Stomach (tissue), 8 donors: ENCODE measurements at regions not wholly inside any gene's neighbourhood (a gene's known extent, or its start where the extent isn't known, plus 50 kb on each side); places are given as distances from the start of the nearest gene placed in this dataset.
"Not testable (repeated sequence)": the region's sequence is repeated elsewhere in the genome, so short reads cannot be mapped to it uniquely, and the experiment has no call there.

Experiments used
- DNase-seq, 2 donors: peaks; one replicate each; pipeline versions ENCODE4 v3.0.0 to v3.0.0-alpha.2; 2013 to 2019
- H3K27ac ChIP-seq, 5 donors: fragments of 200-600 bp in 4 of 5; sonication (generic) in 4 of 5; one replicate each; pipeline ENCODE4 v1.5.1; 2013 to 2019; ENCODE audit warnings: mild to moderate bottlenecking in 1 of 5, moderate library complexity in 1 of 5
- H3K27me3 ChIP-seq, 3 donors: fragments of 200-600 bp; sonication (generic); one replicate each; pipeline ENCODE4 v1.5.1; 2017 to 2019; ENCODE audit warnings: mixed run types in 1 of 3
- H3K36me3 ChIP-seq, 4 donors: fragments of 200-600 bp; sonication (generic); 1 replicate in 3 of 4; 2 replicates in 1 of 4; pipeline ENCODE4 v1.5.1; 2016 to 2019
- H3K4me1 ChIP-seq, 4 donors: fragments of 200-600 bp; sonication (generic); one replicate each; pipeline ENCODE4 v1.5.1; 2016 to 2019
- H3K4me3 ChIP-seq, 4 donors: fragments of 200-600 bp; sonication (generic) in 3 of 4; one replicate each; pipeline ENCODE4 v1.5.1; 2016 to 2019; ENCODE audit warnings: mild to moderate bottlenecking in 1 of 4
- H3K9me3 ChIP-seq, 4 donors: fragments of 200-600 bp; sonication (generic); one replicate each; pipeline ENCODE4 v1.5.1; 2016 to 2019
- CTCF ChIP-seq, 7 experiments: fragments of 450-650 bp in 4 of 7; fragments of 200-600 bp in 3 of 7; sonication (generic) in 3 of 7; IDR thresholded peaks; one replicate each; pipeline ENCODE4 v1.5.1; 2016 to 2019; ENCODE audit warnings: antibody characterized with exemption in 7 of 7, control low read depth in 2 of 7, mild to moderate bottlenecking in 1 of 7
- EP300 ChIP-seq: sonication (generic); formaldehyde crosslinking; IDR thresholded peaks from one replicate; pipeline ENCODE4 v1.6.1; 2017; ENCODE audit warnings: antibody characterized with exemption
- POLR2A ChIP-seq, 4 donors: fragments of 450-650 bp; IDR thresholded peaks; one replicate each; pipeline ENCODE4 v1.6.1; 2016; ENCODE audit warnings: antibody characterized with exemption in 4 of 4, control low read depth in 2 of 4, mild to moderate bottlenecking in 1 of 4, moderate library complexity in 1 of 4
- POLR2AphosphoS5 ChIP-seq, 3 donors: sonication (generic); formaldehyde crosslinking; IDR thresholded peaks; one replicate each; pipeline ENCODE4 v1.6.1; 2016; ENCODE audit warnings: antibody characterized with exemption in 3 of 3
- WGBS, 5 donors: extraction: QIAGEN DNeasy Blood & Tissue Kit in 3 of 5; methylation state at CpG; one replicate each; pipeline versions ENCODE4 v1.1.5 to v1.1.7; 2013 to 2018; 5-methylcytosine and 5-hydroxymethylcytosine counted together
- intact Hi-C: fragments of 100-400 bp; cut with DNase I; formaldehyde crosslinking; loops from one replicate; pipeline ENCODE4 v1.15.1; 2023; ENCODE audit warnings: low total_unique reads
- donor health status: healthy with polysubstance abuse.
- donor health status: Bipolar disorder and iron deficiency.
- donor health status: healthy.

- WGBS, 5 donors, result 62 to 78% (median 64%) methylated on average over 2 of the region's 2 CpGs
- no peak overlapping the region for H3K27ac ChIP-seq
- intact Hi-C loops, result no loop called here
- TF ChIP-seq POLR2A (IDR thresholded peaks at IDR 0.05), result no peak
- TF ChIP-seq EP300, result no peak
- TF ChIP-seq POLR2AphosphoS5 (IDR thresholded peaks at IDR 0.05), result no peak
- TF ChIP-seq CTCF (IDR thresholded peaks at IDR 0.05), result no peak
- no peak overlapping the region for H3K4me3 ChIP-seq
- H3K36me3 ChIP-seq, result no peaks in the 10 kb centered on the region
- H3K4me1 ChIP-seq, result no peaks in the 10 kb centered on the region
- H3K27me3 ChIP-seq, result no peaks in the 10 kb centered on the region
- H3K9me3 ChIP-seq, result peaks cover 0 to 5% (median 0%) of the 10 kb centered on the region in 4 donors
- DNase-seq, result no peak
Observed at GRCh38 chr18:28438381-28438780, 261.5 kb upstream of the CDH2 start.

GRCh38 chr18:28432339-28432738 lies 255.4 kb upstream of the CDH2 start:
- no peak overlapping the region for H3K4me3 ChIP-seq
- no peaks in the 10 kb centered on the region for H3K27me3 ChIP-seq
- no peaks in the 10 kb centered on the region for H3K36me3 ChIP-seq
- DNase-seq, result no peak
- no peak overlapping the region for H3K27ac ChIP-seq
- TF ChIP-seq EP300, result no peak
- no peak for TF ChIP-seq POLR2AphosphoS5 (IDR thresholded peaks at IDR 0.05)
- no peak for TF ChIP-seq CTCF (IDR thresholded peaks at IDR 0.05)
- TF ChIP-seq POLR2A (IDR thresholded peaks at IDR 0.05), result no peak
- no peaks in the 10 kb centered on the region for H3K4me1 ChIP-seq
- intact Hi-C loops, result no loop called here
- no peaks in the 10 kb centered on the region for H3K9me3 ChIP-seq
- 77 to 81% (median 80%) methylated on average over 5 of the region's 5 CpGs for WGBS, 5 donors

- Histone ChIP-seq H3K4me1 (no peaks in the 10 kb centered on the region), H3K4me3 (no peak overlapping the region), H3K36me3 (no peaks in the 10 kb centered on the region), H3K27me3 (no peaks in the 10 kb centered on the region), H3K9me3 (peaks cover 0 to 13% (median 8%) of the 10 kb centered on the region in 4 donors), H3K27ac (no peak overlapping the region)
- 78 to 88% (median 84%) methylated on average over 5 of the region's 5 CpGs for WGBS, 5 donors
- intact Hi-C loops, result no loop called here
- no peak for DNase-seq
- TF ChIP-seq EP300 (no peak), POLR2A (IDR thresholded peaks at IDR 0.05) (no peak), POLR2AphosphoS5 (IDR thresholded peaks at IDR 0.05) (no peak), CTCF (IDR thresholded peaks at IDR 0.05) (no peak)
Observed at GRCh38 chr18:28425886-28426285, 249.0 kb upstream of the CDH2 start.

- no peaks in the 10 kb centered on the region for H3K4me1 ChIP-seq
- 89 to 99% (median 91%) methylated on average over 2 of the region's 2 CpGs for WGBS, 5 donors
- H3K4me3 ChIP-seq, result no peak overlapping the region
- intact Hi-C loops, result no loop called here
- no peaks in the 10 kb centered on the region for H3K36me3 ChIP-seq
- H3K27ac ChIP-seq, result no peak overlapping the region
- no peaks in the 10 kb centered on the region for H3K27me3 ChIP-seq
- no peak for DNase-seq
- no peak for TF ChIP-seq POLR2A (IDR thresholded peaks at IDR 0.05)
- TF ChIP-seq POLR2AphosphoS5 (IDR thresholded peaks at IDR 0.05), result no peak
- TF ChIP-seq EP300, result no peak
- TF ChIP-seq CTCF (IDR thresholded peaks at IDR 0.05), result no peak
- H3K9me3 ChIP-seq, result peaks cover 0 to 13% (median 8%) of the 10 kb centered on the region in 4 donors
Observed at GRCh38 chr18:28422577-28422976, 245.6 kb upstream of the CDH2 start.

GRCh38 chr18:28421950-28422349 lies 245.0 kb upstream of the CDH2 start:
- H3K27me3 ChIP-seq, H3K36me3 ChIP-seq, H3K27ac ChIP-seq, DNase-seq, intact Hi-C loops, H3K4me3 ChIP-seq, H3K4me1 ChIP-seq: not testable (repeated sequence)
- WGBS, 5 donors, result 60 to 86% (median 71%) methylated on average over 2 to 13 of the region's 17 CpGs; no CpG with 5 or more reads in 2 of the 5 donors
- peaks cover 0 to 13% (median 8%) of the 10 kb centered on the region in 4 donors for H3K9me3 ChIP-seq
